ENCODE measurements at regions not wholly inside any gene's neighbourhood (a gene's known extent, or its start where the extent isn't known, plus 50 kb on each side); places are given as distances from the start of the nearest gene placed in this dataset.
"Not testable (repeated sequence)": the region's sequence is repeated elsewhere in the genome, so short reads cannot be mapped to it uniquely, and the experiment has no call there.

DNA sequence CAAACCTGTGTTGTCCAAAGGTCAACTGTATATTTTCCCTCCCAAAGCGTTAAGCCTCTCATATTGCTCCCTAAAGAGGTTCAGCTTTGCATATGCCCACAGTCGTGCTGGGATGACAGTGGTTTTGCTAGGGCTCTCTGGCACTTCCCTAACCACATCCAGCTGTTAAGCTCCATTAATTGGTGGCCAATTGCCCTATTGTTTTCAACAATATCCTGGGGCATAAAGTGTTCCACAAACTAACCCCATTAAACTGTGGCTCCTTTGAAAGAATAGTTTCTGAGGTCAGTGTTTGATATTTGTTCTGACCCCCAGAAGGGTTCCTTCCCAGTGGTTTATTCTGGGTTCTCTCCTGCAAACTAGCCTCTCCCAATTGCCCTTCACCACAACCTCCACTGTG lies 194.5 kb downstream of the HSD17B3 start:
- Histone ChIP-seq H3K4me1 (ENCODE audit: control insufficient read depth in 3 of 3, insufficient read depth in 2 of 3, low read depth in 1 of 3, low read length in 2 of 3) (no peaks in the 10 kb centered on the region), H3K27ac (ENCODE audit: low read depth in 1 of 3, low read length in 2 of 3) (no peak overlapping the region), H3K9me3 (ENCODE audit: control insufficient read depth in 2 of 2, insufficient read depth in 1 of 2, low read depth in 1 of 2, low read length in 1 of 2) (peaks cover 0 to 4% of the 10 kb centered on the region in 2 donors), H3K4me3 (ENCODE audit: low read depth in 1 of 3, low read length in 3 of 3) (no peak overlapping the region), H3K27me3 (ENCODE audit: control insufficient read depth in 3 of 3, insufficient read depth in 3 of 3, low read length in 3 of 3) (no peaks in the 10 kb centered on the region), H3K36me3 (ENCODE audit: control insufficient read depth in 3 of 3, insufficient read depth in 2 of 3, low read depth in 1 of 3, low read length in 3 of 3) (no peaks in the 10 kb centered on the region)
- FAIRE-seq: no peak
- WGBS, 3 donors: 23 to 69% (median 44%) methylated on average over 2 of the region's 2 CpGs
- DNase-seq: no peak

DNA sequence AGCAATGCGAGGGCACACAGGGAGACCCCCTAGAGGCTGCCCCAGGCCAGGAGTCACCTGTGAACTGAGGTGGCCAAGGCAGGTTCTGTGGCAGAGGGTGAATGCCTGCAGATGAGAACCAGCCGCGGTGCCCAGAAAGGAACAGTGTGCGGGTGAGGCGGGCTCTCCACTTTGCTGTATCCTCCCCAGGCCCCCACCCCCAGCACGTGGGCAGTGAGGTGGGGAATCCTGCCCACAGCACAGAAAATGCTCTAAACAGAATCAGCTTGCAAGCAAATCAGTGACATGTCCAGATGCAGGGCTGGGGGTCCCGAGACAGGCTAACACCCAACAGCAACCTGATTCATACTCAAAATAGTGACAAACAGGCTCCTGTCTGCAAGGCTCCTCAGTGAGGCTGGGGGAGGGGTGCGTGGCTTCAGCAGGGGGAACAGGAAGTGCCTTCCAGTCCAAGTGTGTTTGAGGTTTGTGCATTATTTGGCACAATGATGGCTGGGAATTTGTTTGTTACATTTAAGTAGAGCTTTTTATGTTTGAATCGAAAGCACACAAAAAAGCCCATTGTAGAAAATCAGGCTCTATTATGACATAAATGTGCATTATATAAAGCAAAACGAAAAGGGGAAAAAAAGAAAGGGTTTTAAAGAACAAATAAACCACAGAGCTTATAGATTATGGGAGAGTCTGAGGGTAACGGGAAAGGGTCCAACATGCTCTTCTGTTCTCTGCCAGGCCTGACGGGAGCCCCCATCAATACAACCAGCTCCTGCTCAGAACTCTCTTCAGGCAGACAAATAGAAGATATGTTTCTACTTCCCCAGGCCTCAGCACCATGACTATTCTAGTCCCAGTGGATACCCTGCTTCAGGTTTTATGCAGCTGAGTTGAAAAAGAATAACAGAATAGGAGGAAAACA lies 201.3 kb downstream of the HSD17B3 start:
- no peaks in the 10 kb centered on the region for H3K27me3 ChIP-seq (ENCODE audit: control insufficient read depth in 3 of 3, insufficient read depth in 3 of 3, low read length in 3 of 3)
- H3K9me3 ChIP-seq (ENCODE audit: control insufficient read depth in 2 of 2, insufficient read depth in 1 of 2, low read depth in 1 of 2, low read length in 1 of 2): peaks cover 0 to 2% of the 10 kb centered on the region in 2 donors
- no peaks in the 10 kb centered on the region for H3K36me3 ChIP-seq (ENCODE audit: control insufficient read depth in 3 of 3, insufficient read depth in 2 of 3, low read depth in 1 of 3, low read length in 3 of 3)
- no peaks in the 10 kb centered on the region for H3K4me1 ChIP-seq (ENCODE audit: control insufficient read depth in 3 of 3, insufficient read depth in 2 of 3, low read depth in 1 of 3, low read length in 2 of 3)
- no peak overlapping the region for H3K4me3 ChIP-seq (ENCODE audit: low read depth in 1 of 3, low read length in 3 of 3)
- no peak overlapping the region for H3K27ac ChIP-seq (ENCODE audit: low read depth in 1 of 3, low read length in 2 of 3)
- DNase-seq (no peak), FAIRE-seq (no peak)
- 63 to 81% (median 66%) methylated on average over 12 of the region's 12 CpGs for WGBS, 3 donors

DNA sequence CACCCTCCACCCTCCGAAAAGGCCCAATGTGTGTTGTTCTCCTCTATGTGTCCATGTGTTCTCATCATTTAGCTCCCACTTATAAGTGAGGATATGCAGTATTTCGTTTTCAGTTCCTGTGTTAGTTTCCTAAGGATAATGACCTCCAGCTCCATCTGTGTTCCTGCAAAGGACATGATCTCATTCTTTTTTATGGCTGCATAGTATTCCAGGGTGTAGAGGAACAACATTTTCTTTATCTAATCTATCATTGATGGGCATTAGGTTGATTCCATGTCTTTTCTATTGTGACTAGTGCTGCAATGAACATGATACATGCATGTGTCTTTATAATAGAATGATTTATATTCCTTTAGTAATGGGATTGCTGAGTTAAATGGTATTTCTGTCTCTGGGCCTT lies 211.3 kb downstream of the HSD17B3 start:
- 80 to 89% (median 88%) methylated on average over 2 of the region's 2 CpGs for WGBS, 3 donors
- H3K4me1 ChIP-seq (ENCODE audit: control insufficient read depth in 3 of 3, insufficient read depth in 2 of 3, low read depth in 1 of 3, low read length in 2 of 3): peaks cover 3 to 28% (median 8%) of the 10 kb centered on the region in 3 donors
- not testable (repeated sequence) for H3K9me3 ChIP-seq (ENCODE audit: control insufficient read depth in 2 of 2, insufficient read depth in 1 of 2, low read depth in 1 of 2, low read length in 1 of 2); FAIRE-seq; DNase-seq; H3K36me3 ChIP-seq (ENCODE audit: control insufficient read depth in 3 of 3, insufficient read depth in 2 of 3, low read depth in 1 of 3, low read length in 3 of 3); H3K27ac ChIP-seq (ENCODE audit: low read depth in 1 of 3, low read length in 2 of 3); H3K27me3 ChIP-seq (ENCODE audit: control insufficient read depth in 3 of 3, insufficient read depth in 3 of 3, low read length in 3 of 3); H3K4me3 ChIP-seq (ENCODE audit: low read depth in 1 of 3, low read length in 3 of 3)

DNA sequence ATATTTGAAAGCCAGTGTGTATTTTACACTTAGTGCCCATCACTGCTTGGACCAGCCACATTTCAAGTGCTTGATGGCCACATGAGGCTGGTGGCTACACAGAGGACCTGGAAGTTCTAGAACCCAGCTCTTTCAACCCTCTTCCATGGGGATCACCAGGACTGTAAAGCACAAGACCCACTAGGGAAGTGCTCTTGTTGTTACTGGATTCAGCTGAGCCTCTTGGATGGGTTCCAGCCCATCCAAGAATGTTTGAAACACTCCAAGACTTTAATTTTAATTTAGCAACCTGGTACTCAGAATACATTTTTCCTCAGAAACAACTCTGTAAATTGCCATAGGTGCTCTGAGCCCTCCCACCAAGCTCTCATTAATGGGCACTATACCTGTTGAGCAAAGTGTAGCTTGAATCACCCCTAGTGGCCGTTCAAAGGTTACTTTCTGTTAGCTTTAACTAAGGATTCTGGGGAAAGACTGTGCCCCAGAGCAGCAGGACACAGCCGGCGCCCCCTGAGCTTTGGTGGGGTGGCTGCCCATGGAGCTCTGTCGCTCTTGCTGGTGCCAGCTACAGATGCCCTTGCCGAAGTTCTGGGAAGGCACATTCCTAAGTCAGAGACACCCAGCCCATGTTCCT lies 212.4 kb downstream of the HSD17B3 start:
- no peak overlapping the region for H3K4me3 ChIP-seq (ENCODE audit: low read depth in 1 of 3, low read length in 3 of 3)
- DNase-seq (peak; percentile 47 to 70), FAIRE-seq (no peak)
- H3K4me1 ChIP-seq (ENCODE audit: control insufficient read depth in 3 of 3, insufficient read depth in 2 of 3, low read depth in 1 of 3, low read length in 2 of 3): peaks cover 3 to 28% (median 8%) of the 10 kb centered on the region in 3 donors
- peak overlapping the region in 1 of 3 donors; percentile 56 for H3K27ac ChIP-seq (ENCODE audit: low read depth in 1 of 3, low read length in 2 of 3)
- H3K9me3 ChIP-seq (ENCODE audit: control insufficient read depth in 2 of 2, insufficient read depth in 1 of 2, low read depth in 1 of 2, low read length in 1 of 2): peaks cover 0 to 3% of the 10 kb centered on the region in 2 donors
- 48 to 69% (median 49%) methylated on average over 5 of the region's 5 CpGs for WGBS, 3 donors
- H3K27me3 ChIP-seq (ENCODE audit: control insufficient read depth in 3 of 3, insufficient read depth in 3 of 3, low read length in 3 of 3): no peaks in the 10 kb centered on the region
- no peaks in the 10 kb centered on the region for H3K36me3 ChIP-seq (ENCODE audit: control insufficient read depth in 3 of 3, insufficient read depth in 2 of 3, low read depth in 1 of 3, low read length in 3 of 3)

DNA sequence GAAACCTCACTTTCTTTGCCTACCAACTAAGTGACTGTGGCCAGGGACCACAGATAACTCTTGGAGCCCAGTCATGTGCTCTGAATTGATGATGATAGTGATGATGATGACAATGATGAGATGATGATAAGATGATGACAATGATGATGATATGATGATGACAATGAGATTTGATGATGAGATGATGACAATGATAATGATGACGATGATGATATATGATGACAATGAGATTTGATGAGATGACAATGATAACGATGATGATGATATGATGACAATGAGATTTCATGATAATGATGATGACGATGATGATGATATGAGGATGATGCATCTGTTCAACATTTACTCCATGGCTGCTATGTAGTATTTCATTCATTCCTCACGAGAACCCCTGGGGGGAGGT lies 213.0 kb downstream of the ERCC6L2 start:
- DNase-seq: no peak
- no peak overlapping the region for H3K27ac ChIP-seq (ENCODE audit: low read depth in 1 of 3, low read length in 2 of 3)
- FAIRE-seq: no peak
- H3K27me3 ChIP-seq (ENCODE audit: control insufficient read depth in 3 of 3, insufficient read depth in 3 of 3, low read length in 3 of 3): no peaks in the 10 kb centered on the region
- peaks cover 3 to 28% (median 10%) of the 10 kb centered on the region in 3 donors for H3K4me1 ChIP-seq (ENCODE audit: control insufficient read depth in 3 of 3, insufficient read depth in 2 of 3, low read depth in 1 of 3, low read length in 2 of 3)
- WGBS, 3 donors: 88 to 95% (median 93%) methylated on average over 4 of the region's 4 CpGs
- no peaks in the 10 kb centered on the region for H3K36me3 ChIP-seq (ENCODE audit: control insufficient read depth in 3 of 3, insufficient read depth in 2 of 3, low read depth in 1 of 3, low read length in 3 of 3)
- peaks cover 0 to 3% of the 10 kb centered on the region in 2 donors for H3K9me3 ChIP-seq (ENCODE audit: control insufficient read depth in 2 of 2, insufficient read depth in 1 of 2, low read depth in 1 of 2, low read length in 1 of 2)
- H3K4me3 ChIP-seq (ENCODE audit: low read depth in 1 of 3, low read length in 3 of 3): no peak overlapping the region

DNA sequence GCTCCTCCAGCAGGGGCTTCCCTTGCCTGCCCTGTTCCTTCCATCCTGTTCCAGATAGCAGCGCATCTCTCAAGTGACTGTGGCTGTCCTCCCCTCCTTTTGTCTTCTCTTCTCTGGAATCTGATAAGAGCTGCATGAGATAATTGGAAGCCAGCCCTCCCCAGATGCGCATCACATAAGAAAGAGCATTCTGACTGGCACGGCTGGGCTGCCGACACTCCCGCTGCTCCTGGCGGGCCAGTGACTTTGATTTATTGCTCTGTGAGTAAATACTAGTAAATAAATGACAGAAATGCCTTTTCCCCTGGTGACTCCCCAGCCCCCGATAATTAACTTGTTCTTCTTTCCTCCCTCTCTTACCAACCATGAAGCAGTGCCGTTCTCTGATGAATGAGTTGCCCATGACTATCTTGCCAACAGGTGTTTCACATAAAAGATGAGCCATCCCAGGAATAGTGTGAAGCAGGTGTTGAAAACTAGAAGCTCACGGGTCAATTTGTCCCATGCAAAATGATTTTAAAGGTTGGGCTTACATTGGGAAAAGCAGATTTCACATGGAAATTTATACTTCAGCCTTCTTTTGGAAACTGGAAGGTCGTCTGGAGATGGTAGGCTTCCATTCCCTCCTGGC lies 212.3 kb downstream of the ERCC6L2 start:
- FAIRE-seq: no peak
- peak; percentile 48 to 70 for DNase-seq

DNA sequence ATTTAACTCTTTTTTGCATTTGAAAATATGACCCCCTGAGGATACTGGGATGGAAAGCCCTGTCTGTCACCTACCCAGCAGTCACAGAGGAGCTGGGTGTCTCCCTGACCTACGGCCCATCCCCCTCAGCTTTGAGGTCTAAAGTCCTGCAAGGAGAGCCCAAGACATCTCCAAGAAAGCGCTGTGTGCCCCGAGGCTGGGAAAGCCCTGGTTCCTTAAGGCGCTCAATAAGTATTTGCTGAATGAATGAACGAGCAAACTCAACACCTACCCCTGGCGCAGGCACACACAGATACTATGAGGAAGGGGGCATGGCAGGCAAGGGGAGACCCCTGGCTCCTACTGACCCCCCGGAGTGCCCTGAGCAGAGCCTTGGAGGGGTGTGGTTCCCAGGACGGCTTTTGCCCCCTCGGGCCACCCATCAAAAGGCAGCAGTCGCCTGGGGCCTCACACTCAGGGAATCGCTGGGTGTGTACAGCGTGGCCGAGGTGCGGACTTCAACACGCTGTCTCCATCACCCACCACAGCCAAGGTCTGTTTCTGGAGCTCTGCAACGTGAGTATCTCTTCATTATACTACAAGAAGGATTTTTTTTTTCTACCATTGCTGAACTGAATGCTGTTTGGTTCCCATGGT lies 211.6 kb downstream of the ERCC6L2 start:
- peak; percentile 42 to 73 for DNase-seq
- WGBS, 3 donors: 24 to 61% (median 52%) methylated on average over 15 to 16 of the region's 16 CpGs

More for the DNA sequence above, 212.3 kb downstream of the ERCC6L2 start:
- Histone ChIP-seq H3K4me3 (ENCODE audit: low read depth in 1 of 3, low read length in 3 of 3) (peak overlapping the region in 1 of 3 donors; percentile 16), H3K9me3 (ENCODE audit: control insufficient read depth in 2 of 2, insufficient read depth in 1 of 2, low read depth in 1 of 2, low read length in 1 of 2) (peaks cover 0 to 3% of the 10 kb centered on the region in 2 donors), H3K4me1 (ENCODE audit: control insufficient read depth in 3 of 3, insufficient read depth in 2 of 3, low read depth in 1 of 3, low read length in 2 of 3) (peaks cover 3 to 28% (median 10%) of the 10 kb centered on the region in 3 donors), H3K27me3 (ENCODE audit: control insufficient read depth in 3 of 3, insufficient read depth in 3 of 3, low read length in 3 of 3) (no peaks in the 10 kb centered on the region), H3K27ac (ENCODE audit: low read depth in 1 of 3, low read length in 2 of 3) (peak overlapping the region in 1 of 3 donors; percentile 18), H3K36me3 (ENCODE audit: control insufficient read depth in 3 of 3, insufficient read depth in 2 of 3, low read depth in 1 of 3, low read length in 3 of 3) (no peaks in the 10 kb centered on the region)
- WGBS, 3 donors: 13 to 47% (median 18%) methylated on average over 10 of the region's 10 CpGs

More for the DNA sequence above, 211.6 kb downstream of the ERCC6L2 start:
- H3K27ac ChIP-seq (ENCODE audit: low read depth in 1 of 3, low read length in 2 of 3): peak overlapping the region in 1 of 3 donors; percentile 16
- no peak for FAIRE-seq
- no peaks in the 10 kb centered on the region for H3K36me3 ChIP-seq (ENCODE audit: control insufficient read depth in 3 of 3, insufficient read depth in 2 of 3, low read depth in 1 of 3, low read length in 3 of 3)
- H3K27me3 ChIP-seq (ENCODE audit: control insufficient read depth in 3 of 3, insufficient read depth in 3 of 3, low read length in 3 of 3): no peaks in the 10 kb centered on the region
- peak overlapping the region in 1 of 3 donors; percentile 16 for H3K4me3 ChIP-seq (ENCODE audit: low read depth in 1 of 3, low read length in 3 of 3)
- peaks cover 0 to 3% of the 10 kb centered on the region in 2 donors for H3K9me3 ChIP-seq (ENCODE audit: control insufficient read depth in 2 of 2, insufficient read depth in 1 of 2, low read depth in 1 of 2, low read length in 1 of 2)
- peaks cover 3 to 28% (median 10%) of the 10 kb centered on the region in 3 donors for H3K4me1 ChIP-seq (ENCODE audit: control insufficient read depth in 3 of 3, insufficient read depth in 2 of 3, low read depth in 1 of 3, low read length in 2 of 3)

Data from small intestine (tissue), 7 donors.